Thyroid gland (tissue), 4 donors: ENCODE measurements at regions not wholly inside any gene's neighbourhood (a gene's known extent, or its start where the extent isn't known, plus 50 kb on each side); places are given as distances from the start of the nearest gene placed in this dataset.

ENCODE experiments used
- POLR2A ChIP-seq, 2 donors: fragments of 450-650 bp; IDR thresholded peaks; one replicate each; pipeline ENCODE4 v1.6.1; 2017; ENCODE audit warnings: antibody characterized with exemption in 2 of 2, mild to moderate bottlenecking in 2 of 2, moderate library complexity in 1 of 2
- TF ChIP-seq, protein P1 (sequence below), 6 experiments: fragments of 200-600 bp in 3 of 6; fragments of 450-650 bp in 3 of 6; sonication (generic) in 3 of 6; IDR thresholded peaks; one replicate each; pipeline ENCODE4 v1.5.1; 2016 to 2019; ENCODE audit warnings: antibody characterized with exemption in 6 of 6, mild to moderate bottlenecking in 2 of 6, inconsistent platforms in 1 of 6, moderate library complexity in 1 of 6

DNA sequence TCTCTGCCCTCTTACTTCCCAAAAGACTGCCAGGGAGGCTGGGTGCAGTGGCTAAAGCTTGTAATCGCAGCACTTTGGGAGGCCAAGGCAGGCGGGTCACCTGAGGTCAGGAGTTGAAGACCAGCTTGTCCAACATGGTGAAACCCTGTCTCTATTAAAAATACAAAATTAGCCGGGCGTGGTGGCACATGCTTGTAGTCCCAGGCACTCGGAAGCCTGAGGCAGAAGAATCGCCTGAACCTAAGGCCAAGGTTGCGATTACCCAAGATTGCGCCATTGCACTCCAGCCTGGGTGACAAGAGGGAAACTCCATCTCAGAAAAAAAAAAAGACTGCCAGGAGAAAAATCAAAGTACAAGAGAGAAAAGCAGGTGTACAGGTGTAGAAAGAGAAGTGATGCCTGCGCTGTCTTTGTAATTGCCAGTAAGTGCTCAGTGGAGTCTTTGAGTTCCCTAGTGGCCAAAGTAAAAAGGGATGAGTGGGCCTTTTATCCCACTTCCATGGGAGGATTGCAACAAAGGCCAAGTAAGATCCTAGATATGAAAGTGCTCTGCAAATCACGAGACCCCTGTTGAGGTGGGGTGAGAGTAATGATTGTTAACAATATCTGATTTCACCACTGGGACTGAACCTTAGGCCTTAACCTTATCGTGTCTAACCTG is 94.7 kb upstream of the WNT4 start:
- TF ChIP-seq, protein P1, sequence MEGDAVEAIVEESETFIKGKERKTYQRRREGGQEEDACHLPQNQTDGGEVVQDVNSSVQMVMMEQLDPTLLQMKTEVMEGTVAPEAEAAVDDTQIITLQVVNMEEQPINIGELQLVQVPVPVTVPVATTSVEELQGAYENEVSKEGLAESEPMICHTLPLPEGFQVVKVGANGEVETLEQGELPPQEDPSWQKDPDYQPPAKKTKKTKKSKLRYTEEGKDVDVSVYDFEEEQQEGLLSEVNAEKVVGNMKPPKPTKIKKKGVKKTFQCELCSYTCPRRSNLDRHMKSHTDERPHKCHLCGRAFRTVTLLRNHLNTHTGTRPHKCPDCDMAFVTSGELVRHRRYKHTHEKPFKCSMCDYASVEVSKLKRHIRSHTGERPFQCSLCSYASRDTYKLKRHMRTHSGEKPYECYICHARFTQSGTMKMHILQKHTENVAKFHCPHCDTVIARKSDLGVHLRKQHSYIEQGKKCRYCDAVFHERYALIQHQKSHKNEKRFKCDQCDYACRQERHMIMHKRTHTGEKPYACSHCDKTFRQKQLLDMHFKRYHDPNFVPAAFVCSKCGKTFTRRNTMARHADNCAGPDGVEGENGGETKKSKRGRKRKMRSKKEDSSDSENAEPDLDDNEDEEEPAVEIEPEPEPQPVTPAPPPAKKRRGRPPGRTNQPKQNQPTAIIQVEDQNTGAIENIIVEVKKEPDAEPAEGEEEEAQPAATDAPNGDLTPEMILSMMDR (IDR thresholded peaks at IDR 0.05) = no peak
- TF ChIP-seq POLR2A (IDR thresholded peaks at IDR 0.05) = no peak
